Mesodermal cell (in vitro differentiated cells): ENCODE measurements at regions not wholly inside any gene's neighbourhood (a gene's known extent, or its start where the extent isn't known, plus 50 kb on each side); places are given as distances from the start of the nearest gene placed in this dataset.

ENCODE experiments used
- H3K27ac ChIP-seq: 2 replicates; pipeline ENCODE4 v1.7.0; 2013; ENCODE audit warnings: mild to moderate bottlenecking, low read depth, low read length, moderate library complexity; ENCODE audit not compliant: severe bottlenecking
- H3K36me3 ChIP-seq: 2 replicates; pipeline ENCODE4 v1.7.1; 2013; ENCODE audit warnings: mild to moderate bottlenecking, low read length, moderate library complexity; ENCODE audit not compliant: control insufficient read depth, insufficient read depth
- H3K4me1 ChIP-seq: one replicate; pipeline ENCODE4 v1.7.1; 2013; ENCODE audit warnings: mild to moderate bottlenecking, low read length; ENCODE audit not compliant: insufficient read depth, control insufficient read depth, poor library complexity, severe bottlenecking
- H3K4me3 ChIP-seq: 2 replicates; pipeline ENCODE4 v1.7.0; 2013; ENCODE audit warnings: low read length, control low read depth, mild to moderate bottlenecking; ENCODE audit not compliant: insufficient read depth, poor library complexity, severe bottlenecking; ENCODE audit errors: extremely low read depth
- H3K9me3 ChIP-seq: 2 replicates; pipeline ENCODE4 v1.7.1; 2013; ENCODE audit warnings: mild to moderate bottlenecking, low read length, moderate library complexity; ENCODE audit not compliant: control insufficient read depth
- WGBS, 2 experiments: methylation state at CpG; one replicate each; pipeline ENCODE4 v1.1.5; 2013; ENCODE audit warnings: missing lambda C conversion rate in 2 of 2; ENCODE audit not compliant: insufficient coverage in 2 of 2; 5-methylcytosine and 5-hydroxymethylcytosine counted together

GRCh38 chr2:122927197-122927596 lies 1097.9 kb upstream of the CNTNAP5 start:
- no peaks in the 10 kb centered on the region for H3K4me1 ChIP-seq
- no peak overlapping the region for H3K27ac ChIP-seq
- WGBS, 2 experiments = 0 to 28% methylated on average over 1 to 3 of the region's 3 CpGs
- H3K36me3 ChIP-seq = no peaks in the 10 kb centered on the region
- no peak overlapping the region for H3K4me3 ChIP-seq
- H3K9me3 ChIP-seq = peaks cover 6% of the 10 kb centered on the region

- H3K27ac ChIP-seq = no peak overlapping the region
- H3K36me3 ChIP-seq = no peaks in the 10 kb centered on the region
- H3K4me1 ChIP-seq = no peaks in the 10 kb centered on the region
- peaks cover 6% of the 10 kb centered on the region for H3K9me3 ChIP-seq
- WGBS, 2 experiments = 90 to 100% methylated on average over 1 to 2 of the region's 4 CpGs
- H3K4me3 ChIP-seq = no peak overlapping the region
Observed at GRCh38 chr2:122927710-122928557, 1097.2 kb upstream of the CNTNAP5 start.

DNA sequence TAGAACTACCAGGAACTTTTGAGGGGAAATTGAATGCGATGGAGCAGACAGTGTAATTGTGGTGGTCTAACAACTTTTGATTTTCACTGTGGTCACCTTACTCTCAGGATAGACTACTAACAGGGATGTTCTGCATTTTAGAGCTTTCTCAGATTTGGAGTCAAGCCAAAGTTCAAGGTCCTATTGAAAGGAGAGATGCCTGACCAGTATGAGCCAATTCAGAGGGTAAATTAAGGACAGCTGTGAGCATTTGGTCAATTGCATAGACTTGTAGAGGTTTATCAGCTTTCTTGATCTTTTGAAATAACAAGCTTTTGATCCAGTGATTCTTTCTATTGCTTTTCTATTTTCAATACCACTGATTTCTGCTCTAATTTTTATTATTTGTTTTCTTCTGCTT lies 1095.7 kb upstream of the CNTNAP5 start:
- Histone ChIP-seq H3K4me3 (no peak overlapping the region), H3K27ac (no peak overlapping the region), H3K9me3 (peaks cover 6% of the 10 kb centered on the region), H3K36me3 (no peaks in the 10 kb centered on the region), H3K4me1 (no peaks in the 10 kb centered on the region)
- 100% methylated on average over 1 of the region's 1 CpG; no CpG with 5 or more reads in 1 of the 2 experiments for WGBS, 2 experiments

GRCh38 chr2:122935506-122935905 lies 1089.6 kb upstream of the CNTNAP5 start:
- Histone ChIP-seq H3K27ac (no peak overlapping the region), H3K4me3 (no peak overlapping the region), H3K4me1 (no peaks in the 10 kb centered on the region), H3K9me3 (no peaks in the 10 kb centered on the region), H3K36me3 (no peaks in the 10 kb centered on the region)
- no CpG with 5 or more reads among the region's 2 CpGs for WGBS, 2 experiments

- no peaks in the 10 kb centered on the region for H3K4me1 ChIP-seq
- 74 to 76% methylated on average over 3 to 4 of the region's 4 CpGs for WGBS, 2 experiments
- no peak overlapping the region for H3K27ac ChIP-seq
- H3K4me3 ChIP-seq = no peak overlapping the region
- H3K9me3 ChIP-seq = no peaks in the 10 kb centered on the region
- no peaks in the 10 kb centered on the region for H3K36me3 ChIP-seq
Observed at GRCh38 chr2:122939796-122940195, 1085.3 kb upstream of the CNTNAP5 start.

DNA sequence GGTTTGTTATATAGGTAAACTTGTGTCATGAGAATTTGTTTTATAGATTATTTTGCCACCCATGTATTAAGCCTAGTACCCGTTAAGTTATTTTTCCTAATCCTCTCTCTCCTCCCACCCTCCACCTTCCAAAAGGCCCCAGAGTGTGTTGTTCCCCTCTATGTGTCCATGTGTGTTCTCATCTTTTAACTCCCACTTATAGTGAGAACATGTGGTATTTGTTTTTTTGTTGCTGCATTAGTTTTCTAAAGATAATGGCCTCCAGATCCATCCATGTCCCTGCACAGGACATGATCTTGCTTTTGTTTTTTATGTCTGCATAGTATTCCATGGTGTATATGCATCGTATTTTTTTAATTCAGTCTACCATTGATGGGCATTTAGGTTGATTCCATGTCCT lies 1075.6 kb upstream of the CNTNAP5 start:
- H3K9me3 ChIP-seq = no peaks in the 10 kb centered on the region
- WGBS, 2 experiments = 80 to 100% methylated on average over 1 of the region's 2 CpGs
- H3K4me3 ChIP-seq = no peak overlapping the region
- H3K4me1 ChIP-seq = no peaks in the 10 kb centered on the region
- no peak overlapping the region for H3K27ac ChIP-seq
- no peaks in the 10 kb centered on the region for H3K36me3 ChIP-seq

- H3K4me3 ChIP-seq = no peak overlapping the region
- WGBS, 2 experiments = 78% methylated on average over 4 of the region's 4 CpGs; no CpG with 5 or more reads in 1 of the 2 experiments
- no peaks in the 10 kb centered on the region for H3K36me3 ChIP-seq
- H3K4me1 ChIP-seq = no peaks in the 10 kb centered on the region
- H3K27ac ChIP-seq = no peak overlapping the region
- no peaks in the 10 kb centered on the region for H3K9me3 ChIP-seq
Observed at GRCh38 chr2:122955776-122956175, 1069.3 kb upstream of the CNTNAP5 start.

- Histone ChIP-seq H3K36me3 (no peaks in the 10 kb centered on the region), H3K4me3 (no peak overlapping the region), H3K9me3 (no peaks in the 10 kb centered on the region), H3K4me1 (no peaks in the 10 kb centered on the region), H3K27ac (no peak overlapping the region)
- 85 to 100% methylated on average over 2 to 4 of the region's 5 CpGs for WGBS, 2 experiments
Observed at GRCh38 chr2:122960759-122961641, 1064.1 kb upstream of the CNTNAP5 start.

DNA sequence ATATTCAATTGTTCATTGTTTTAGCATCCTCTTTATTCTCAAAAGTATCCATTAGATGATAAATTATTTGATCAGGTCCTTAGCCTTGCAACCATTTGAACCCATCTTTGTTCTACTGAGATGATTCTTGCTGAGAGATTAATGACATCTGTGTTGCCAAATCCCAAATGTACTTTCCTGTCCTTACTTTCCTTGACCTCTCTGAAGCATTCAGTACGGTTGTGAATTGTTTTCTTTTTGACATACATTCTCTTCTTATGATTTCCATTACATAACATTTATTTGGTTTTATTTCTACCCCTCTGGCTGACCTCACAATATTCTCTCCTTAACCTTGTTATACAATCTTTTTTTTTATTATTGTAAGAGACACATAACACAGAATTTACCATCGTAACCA lies 1058.6 kb upstream of the CNTNAP5 start:
- WGBS, 2 experiments = no CpG with 5 or more reads among the region's 2 CpGs
- no peak overlapping the region for H3K4me3 ChIP-seq
- H3K4me1 ChIP-seq = no peaks in the 10 kb centered on the region
- H3K36me3 ChIP-seq = no peaks in the 10 kb centered on the region
- H3K9me3 ChIP-seq = no peaks in the 10 kb centered on the region
- no peak overlapping the region for H3K27ac ChIP-seq

- Histone ChIP-seq H3K4me3 (no peak overlapping the region), H3K4me1 (no peaks in the 10 kb centered on the region), H3K27ac (no peak overlapping the region), H3K36me3 (no peaks in the 10 kb centered on the region), H3K9me3 (no peaks in the 10 kb centered on the region)
- no CpG with 5 or more reads among the region's 1 CpG for WGBS, 2 experiments
Observed at GRCh38 chr2:122977580-122977979, 1047.5 kb upstream of the CNTNAP5 start.
